IMR-90 (cell line): ENCODE measurements at regions not wholly inside any gene's neighbourhood (a gene's known extent, or its start where the extent isn't known, plus 50 kb on each side); places are given as distances from the start of the nearest gene placed in this dataset.

Source experiments
- ATAC-seq: fragments of 200-7000 bp; cut with Tn5 transposase; 2 replicates; pipeline ENCODE4 v1.9.1; 2020; ENCODE audit warnings: low read depth, mild to moderate bottlenecking, moderate library complexity
- BruUV-seq: library from RNA; stranded (reverse); fragments of 400-500 nt; replicated peaks from 2 replicates; lab custom pipeline; 2021; lab: Mats Ljungman, UMichigan
- CTCF ChIA-PET: fragments of 300-600 bp; formaldehyde crosslinking; extraction: SDS; loops from one replicate; lab custom pipeline; 2021; ENCODE audit warnings: antibody characterized with exemption; lab: Yijun Ruan, JAX
- POLR2A ChIA-PET: fragments of 300-600 bp; sonication (Branson Sonifier 250); formaldehyde crosslinking; loops from one replicate; lab custom pipeline; 2022; ENCODE audit warnings: antibody characterized with exemption; ENCODE audit not compliant: unreplicated experiment; lab: Charles Lee
- DNase-seq: peaks from one replicate; pipeline ENCODE4 v3.0.0; 2013
- H2AFZ ChIP-seq: replicated peaks from 2 replicates; pipeline ENCODE3; 2013; ENCODE audit warnings: low read length, mild to moderate bottlenecking; ENCODE audit not compliant: poor library complexity
- H2AK5ac ChIP-seq: 2 replicates; pipeline ENCODE4 v1.6.1; 2013; ENCODE audit warnings: low read depth, low read length, inconsistent platforms
- H2AK9ac ChIP-seq: replicated peaks from 2 replicates; pipeline ENCODE3; 2013; ENCODE audit warnings: mild to moderate bottlenecking, low read depth, low read length, moderate library complexity; ENCODE audit not compliant: poor library complexity
- H2BK120ac ChIP-seq: 2 replicates; pipeline ENCODE4 v1.6.1; 2013; ENCODE audit warnings: low read depth, low read length, inconsistent platforms
- H2BK15ac ChIP-seq: 3 replicates; pipeline ENCODE4 v1.6.1; 2013; ENCODE audit warnings: low read depth, low read length, inconsistent platforms
- H2BK20ac ChIP-seq: 2 replicates; pipeline ENCODE4 v1.6.1; 2013; ENCODE audit warnings: low read depth, mild to moderate bottlenecking, inconsistent platforms, low read length, moderate library complexity
- H2BK5ac ChIP-seq: 2 replicates; pipeline ENCODE4 v1.6.1; 2013; ENCODE audit warnings: mild to moderate bottlenecking, low read depth, low read length, inconsistent platforms; ENCODE audit not compliant: poor library complexity, severe bottlenecking
- H3K14ac ChIP-seq: replicated peaks from 2 replicates; pipeline ENCODE4 v1.6.1; 2013; ENCODE audit warnings: low read depth, low read length, inconsistent platforms
- H3K18ac ChIP-seq: 2 replicates; pipeline ENCODE4 v1.6.1; 2013; ENCODE audit warnings: low read depth, low read length, control low read depth
- H3K23ac ChIP-seq: 2 replicates; pipeline ENCODE4 v1.6.1; 2013; ENCODE audit warnings: low read depth, low read length, inconsistent platforms
- H3K27ac ChIP-seq: 2 replicates; pipeline ENCODE4 v1.5.1; 2013; ENCODE audit warnings: mild to moderate bottlenecking, control low read depth, low read length; ENCODE audit not compliant: insufficient read depth
- H3K27me3 ChIP-seq: 2 replicates; pipeline ENCODE4 v1.6.1; 2013; ENCODE audit warnings: low read length; ENCODE audit not compliant: control insufficient read depth, insufficient read depth
- H3K36me3 ChIP-seq: 2 replicates; pipeline ENCODE4 v1.6.1; 2013; ENCODE audit warnings: low read length, mixed read lengths; ENCODE audit not compliant: control insufficient read depth, insufficient read depth
- H3K4ac ChIP-seq: 2 replicates; pipeline ENCODE4 v1.6.1; 2013; ENCODE audit warnings: low read depth, low read length, inconsistent platforms
- H3K4me1 ChIP-seq: 2 replicates; pipeline ENCODE4 v1.6.1; 2013; ENCODE audit warnings: low read length, mixed read lengths; ENCODE audit not compliant: control insufficient read depth, insufficient read depth
- H3K4me2 ChIP-seq: 2 replicates; pipeline ENCODE4 v1.6.1; 2013; ENCODE audit warnings: low read depth, mild to moderate bottlenecking, control low read depth, low read length, moderate library complexity
- H3K4me3 ChIP-seq: 2 replicates; pipeline ENCODE4 v1.5.1; 2013; ENCODE audit warnings: low read depth, mild to moderate bottlenecking, control low read depth, low read length, moderate library complexity; ENCODE audit not compliant: insufficient read depth
- H3K56ac ChIP-seq: 2 replicates; pipeline ENCODE4 v1.6.1; 2013; ENCODE audit warnings: low read length, inconsistent platforms; ENCODE audit not compliant: insufficient read depth; ENCODE audit errors: extremely low read depth
- H3K79me1 ChIP-seq, 2 experiments: 2 replicates each; pipeline ENCODE4 v1.6.1; 2013; ENCODE audit warnings: low read length in 2 of 2, inconsistent platforms in 1 of 2, low read depth in 1 of 2
- H3K9ac ChIP-seq: 2 replicates; pipeline ENCODE4 v1.6.1; 2013; ENCODE audit warnings: low read depth, low read length, control low read depth
- H3K9me1 ChIP-seq: 2 replicates; pipeline ENCODE4 v1.6.1; 2013; ENCODE audit warnings: low read length, inconsistent platforms; ENCODE audit not compliant: insufficient read depth
- H3K9me3 ChIP-seq: 2 replicates; pipeline ENCODE4 v1.6.1; 2013; ENCODE audit warnings: low read length; ENCODE audit not compliant: control insufficient read depth, insufficient read depth
- H4K20me1 ChIP-seq: 2 replicates; pipeline ENCODE4 v1.6.1; 2013; ENCODE audit warnings: low read length, inconsistent platforms; ENCODE audit not compliant: insufficient read depth
- H4K5ac ChIP-seq: 2 replicates; pipeline ENCODE4 v1.6.1; 2013; ENCODE audit warnings: mild to moderate bottlenecking, low read depth, low read length, control low read depth
- H4K8ac ChIP-seq, 2 experiments: 2 replicates each; pipeline ENCODE4 v1.6.1; 2013; ENCODE audit warnings: low read depth in 2 of 2, low read length in 2 of 2, control low read depth in 1 of 2, inconsistent platforms in 1 of 2
- H4K91ac ChIP-seq: 2 replicates; pipeline ENCODE4 v1.6.1; 2013; ENCODE audit warnings: low read depth, low read length, inconsistent platforms; ENCODE audit not compliant: insufficient read depth
- BHLHE40 ChIP-seq: fragments of 150-350 bp; IDR thresholded peaks from 2 replicates; pipeline ENCODE4 v1.6.1; 2016; ENCODE audit warnings: mild to moderate bottlenecking, low read depth, low read length
- CEBPB ChIP-seq: IDR thresholded peaks from 2 replicates; pipeline ENCODE4 v1.6.1; 2012; ENCODE audit warnings: low read depth, low read length, improper control_type of control experiment
- CHD1 ChIP-seq: IDR thresholded peaks from 2 replicates; pipeline ENCODE4 v1.6.1; 2012; ENCODE audit warnings: low read depth, low read length, improper control_type of control experiment
- CTCF ChIP-seq: conservative IDR thresholded peaks from 2 replicates; pipeline ENCODE4 v1.5.1; 2012; ENCODE audit warnings: mild to moderate bottlenecking, low read depth, low read length, improper control_type of control experiment
- ELK1 ChIP-seq: fragments of 150-350 bp; IDR thresholded peaks from 2 replicates; pipeline ENCODE4 v1.6.1; 2016; ENCODE audit warnings: low read depth, mild to moderate bottlenecking, low read length, moderate library complexity, borderline replicate concordance
- FOS ChIP-seq: fragments of 150-350 bp; IDR thresholded peaks from 2 replicates; pipeline ENCODE4 v1.6.1; 2016; ENCODE audit warnings: low read depth, low read length
- MAFK ChIP-seq: IDR thresholded peaks from 2 replicates; pipeline ENCODE4 v1.6.1; 2012; ENCODE audit warnings: low read depth, low read length, improper control_type of control experiment
- MAZ ChIP-seq: IDR thresholded peaks from 2 replicates; pipeline ENCODE4 v1.6.1; 2012; ENCODE audit warnings: low read depth, mild to moderate bottlenecking, low read length, improper control_type of control experiment, moderate library complexity, borderline replicate concordance
- MXI1 ChIP-seq: IDR thresholded peaks from 2 replicates; pipeline ENCODE4 v1.6.1; 2012; ENCODE audit warnings: low read depth, mild to moderate bottlenecking, low read length, moderate library complexity, borderline replicate concordance
- NFE2L2 ChIP-seq: fragments of 150-350 bp; IDR thresholded peaks from 2 replicates; pipeline ENCODE4 v1.6.1; 2016; ENCODE audit warnings: low read depth, mild to moderate bottlenecking, low read length
- POLR2A ChIP-seq: IDR thresholded peaks from 2 replicates; pipeline ENCODE4 v1.6.1; 2012; ENCODE audit warnings: mild to moderate bottlenecking, low read depth, low read length
- RAD21 ChIP-seq: IDR thresholded peaks from 2 replicates; pipeline ENCODE4 v1.6.1; 2012; ENCODE audit warnings: low read length, improper control_type of control experiment
- RFX5 ChIP-seq: IDR thresholded peaks from 2 replicates; pipeline ENCODE4 v1.8.0; 2012; ENCODE audit warnings: low read depth, mild to moderate bottlenecking, low read length, moderate library complexity
- SMC3 ChIP-seq: fragments of 150-350 bp; IDR thresholded peaks from 2 replicates; pipeline ENCODE4 v1.6.1; 2016; ENCODE audit warnings: low read depth, mild to moderate bottlenecking, antibody characterized with exemption, low read length, moderate library complexity
- USF2 ChIP-seq: fragments of 150-350 bp; IDR thresholded peaks from 2 replicates; pipeline ENCODE4 v1.6.1; 2017; ENCODE audit warnings: mild to moderate bottlenecking, antibody characterized with exemption, low read length, low read depth
- dilution Hi-C: fragments of 300-500 bp; cut with HindIII; formaldehyde crosslinking; loops from one replicate; pipeline ENCODE4 v1.14.3; 2018; ENCODE audit warnings: low sequenced_read_pairs; ENCODE audit not compliant: unreplicated experiment
- in situ Hi-C: fragments of 300-500 bp; cut with MboI; formaldehyde crosslinking; loops from 3 replicates; pipeline ENCODE4 v1.14.3; 2019; ENCODE audit warnings: low sequenced_read_pairs, inconsistent platforms, mixed read lengths
- intact Hi-C: fragments of 100-400 bp; cut with micrococcal nuclease; formaldehyde crosslinking; loops from 2 replicates; pipeline ENCODE4 v1.10.0; 2022

- BruUV-seq, result no TSS peak
- no peak overlapping the region for H3K4ac ChIP-seq
- no peaks in the 10 kb centered on the region for H3K27me3 ChIP-seq
- H2BK5ac ChIP-seq, result no peak overlapping the region
- no peak overlapping the region for H2AK5ac ChIP-seq
- H3K4me2 ChIP-seq, result no peak overlapping the region
- no peak overlapping the region for H4K5ac ChIP-seq
- no peaks in the 10 kb centered on the region for H3K36me3 ChIP-seq
- no peak overlapping the region for H3K56ac ChIP-seq
- no peak overlapping the region for H2BK20ac ChIP-seq
- in situ Hi-C loops, result no loop called here
- no peaks in the 10 kb centered on the region for H4K20me1 ChIP-seq
- no peak overlapping the region for H3K23ac ChIP-seq
- H2BK120ac ChIP-seq, result no peak overlapping the region
- no peak overlapping the region for H2AK9ac ChIP-seq
- dilution Hi-C loops, result no loop called here
- no peak overlapping the region for H4K91ac ChIP-seq
- intact Hi-C loops, result no loop called here
- no peak overlapping the region for H3K18ac ChIP-seq
- H3K9ac ChIP-seq, result no peak overlapping the region
- H3K9me3 ChIP-seq, result no peaks in the 10 kb centered on the region
- no peak overlapping the region for H3K14ac ChIP-seq
- no peak overlapping the region for H3K27ac ChIP-seq
- no peak overlapping the region for H2BK15ac ChIP-seq
- ChIA-PET POLR2A (no interaction called here), CTCF (no interaction called here)
- H2AFZ ChIP-seq, result no peak overlapping the region
- H3K4me3 ChIP-seq, result no peak overlapping the region
- DNase-seq (no peak), ATAC-seq (no peak)
- TF ChIP-seq RAD21 (no peak), RFX5 (no peak), SMC3 (no peak), CHD1 (no peak), ELK1 (no peak), BHLHE40 (no peak), MAFK (no peak), MAZ (no peak), FOS (no peak), POLR2A (no peak), CTCF (no peak), CEBPB (no peak), USF2 (no peak), MXI1 (no peak), NFE2L2 (no peak)
- H3K9me1 ChIP-seq, result no peaks in the 10 kb centered on the region
- no peaks in the 10 kb centered on the region for H3K4me1 ChIP-seq
- H3K79me1 ChIP-seq, result no peaks in the 10 kb centered on the region
- no peak overlapping the region for H4K8ac ChIP-seq
These were observed 470.8 kb upstream of the IGFBP7 start for GRCh38 chr4:57580710-57581599.
